ENCODE measurements at regions not wholly inside any gene's neighbourhood (a gene's known extent, or its start where the extent isn't known, plus 50 kb on each side); places are given as distances from the start of the nearest gene placed in this dataset.

DNA sequence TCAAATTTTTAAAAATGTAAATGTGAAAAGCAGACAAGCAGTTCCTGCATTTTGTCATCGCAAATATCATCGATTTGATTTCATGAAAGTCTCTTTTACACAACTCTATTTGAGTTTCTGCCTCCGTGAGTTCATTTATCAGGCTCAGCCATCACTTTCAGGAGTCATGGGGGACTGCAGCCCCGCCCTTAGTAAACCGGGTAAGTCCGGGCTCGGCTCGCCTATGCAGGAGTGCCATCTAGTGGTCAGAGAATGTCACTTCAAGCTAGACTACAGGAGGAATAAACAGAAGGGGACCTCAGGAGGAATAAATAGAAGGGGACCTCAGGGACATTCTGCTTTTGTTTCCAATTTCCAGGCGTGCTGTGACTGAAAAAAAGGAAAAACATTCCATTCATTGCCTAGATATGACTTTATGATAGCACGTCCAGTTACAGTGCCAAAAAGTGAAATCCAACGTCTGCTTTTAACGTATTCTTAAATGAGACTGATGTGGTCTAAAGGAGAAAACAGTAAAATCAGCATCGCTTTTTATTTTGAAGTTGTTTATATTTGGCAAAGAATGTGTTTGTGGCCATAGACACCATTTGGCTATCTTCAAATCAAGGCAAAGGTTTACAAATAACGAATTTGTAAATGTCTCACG is 333.9 kb downstream of the HACE1 start:
- ChIA-PET POLR2A (no interaction called here), CTCF (interaction anchor here (0.6 to 0.7 kb wide), 2 partner anchors 11 to 111 kb away, joined by 3 read pairs; no protein-coding TSS in a partner anchor)

DNA sequence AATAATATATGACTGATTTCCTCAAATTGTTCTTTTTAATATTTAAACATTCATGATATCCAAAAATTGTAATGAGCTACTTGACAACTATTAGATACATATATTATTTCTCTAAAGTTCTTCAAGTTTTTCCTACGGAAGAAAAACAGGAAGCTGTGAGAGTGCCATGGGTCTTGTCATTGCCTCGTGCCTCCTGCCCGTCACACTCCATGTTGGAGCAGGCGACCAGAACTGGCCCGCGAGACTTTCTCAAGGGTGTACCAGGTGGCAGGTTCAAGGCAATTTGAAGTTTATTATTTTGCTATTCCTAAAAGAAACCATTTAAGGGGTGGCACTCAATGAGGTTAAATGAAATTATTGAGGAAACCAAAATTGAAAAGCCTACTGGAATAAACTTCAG is 337.2 kb downstream of the HACE1 start:
- ChIA-PET POLR2A (no interaction called here), CTCF (no interaction called here)

DNA sequence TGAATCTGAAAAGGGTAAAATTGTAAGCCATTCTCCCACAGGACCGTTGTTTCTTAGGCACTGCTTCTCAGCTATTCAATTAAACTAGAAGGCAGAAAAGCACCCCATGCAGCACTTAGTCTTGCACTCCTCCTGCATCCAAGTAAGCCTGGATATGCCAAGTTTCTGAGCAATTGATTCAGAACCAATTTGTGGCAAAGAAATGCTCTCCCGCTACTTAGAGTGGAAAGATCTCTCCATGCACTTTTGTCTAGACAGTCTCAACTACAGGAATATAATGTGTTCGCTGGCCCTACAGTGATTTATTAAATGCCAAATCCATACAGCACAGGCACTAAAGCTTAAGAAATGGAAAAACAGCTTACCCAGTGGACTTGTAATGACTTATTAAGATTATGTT is 338.5 kb downstream of the HACE1 start:
- ChIA-PET CTCF (no interaction called here), POLR2A (no interaction called here)

DNA sequence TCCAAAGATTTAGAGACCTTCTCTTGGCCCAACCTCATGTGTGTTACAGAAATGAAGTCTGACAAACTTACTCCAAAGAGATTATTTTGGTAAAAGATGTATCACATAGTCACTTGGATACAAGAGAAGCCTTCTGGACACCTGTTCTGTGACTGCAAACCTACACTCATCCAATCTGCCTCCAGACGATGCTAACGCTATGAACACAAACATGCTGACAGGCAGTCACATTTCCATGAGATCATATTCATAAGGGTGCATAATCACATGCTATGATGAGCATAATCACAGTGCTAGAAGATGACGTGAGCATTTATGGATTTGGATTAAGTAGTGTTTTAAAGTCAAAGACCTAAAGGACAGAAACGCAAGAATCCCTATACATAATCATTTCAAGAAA is 340.2 kb downstream of the HACE1 start:
- ChIA-PET POLR2A (no interaction called here), CTCF (no interaction called here)

DNA sequence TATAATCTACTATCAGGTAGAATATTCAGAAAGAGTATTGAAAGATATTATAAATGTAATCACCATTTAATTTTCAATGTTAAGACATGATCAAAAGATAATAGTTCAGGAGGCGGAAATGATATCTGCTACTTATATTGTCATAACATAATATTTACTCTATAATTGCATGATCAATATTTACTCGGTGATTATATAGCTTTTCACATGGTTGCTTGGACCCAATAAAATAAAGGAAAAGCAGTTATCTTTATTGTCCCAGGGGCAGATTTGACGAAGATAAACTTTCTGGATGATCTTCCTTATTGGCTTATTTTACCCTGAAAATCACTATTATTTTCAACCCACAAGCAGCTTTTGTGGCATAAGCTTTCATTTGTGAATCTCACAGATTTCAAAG is 350.4 kb downstream of the HACE1 start:
- POLR2A ChIA-PET: no interaction called here
- CTCF ChIA-PET: no interaction called here

DNA sequence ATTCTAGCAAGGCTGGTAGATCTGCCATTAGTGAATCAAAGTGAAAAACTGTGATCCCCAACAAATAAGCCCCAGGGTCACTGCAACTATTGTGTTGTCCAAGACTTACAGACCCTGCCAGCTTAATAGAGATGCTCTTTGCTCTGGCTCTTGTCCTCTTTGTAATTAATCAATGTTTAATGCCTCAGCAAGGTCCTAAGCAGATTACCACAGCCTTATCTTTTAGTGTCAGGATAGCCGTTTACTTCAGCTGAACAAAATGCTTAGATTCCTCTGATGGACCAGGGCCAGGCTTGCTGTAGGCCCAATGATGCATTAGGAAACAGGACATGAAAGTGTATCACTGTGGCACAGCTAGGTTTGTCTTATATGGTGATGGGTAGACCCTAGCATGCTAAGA is 353.3 kb downstream of the HACE1 start:
- ChIA-PET POLR2A (no interaction called here), CTCF (no interaction called here)

DNA sequence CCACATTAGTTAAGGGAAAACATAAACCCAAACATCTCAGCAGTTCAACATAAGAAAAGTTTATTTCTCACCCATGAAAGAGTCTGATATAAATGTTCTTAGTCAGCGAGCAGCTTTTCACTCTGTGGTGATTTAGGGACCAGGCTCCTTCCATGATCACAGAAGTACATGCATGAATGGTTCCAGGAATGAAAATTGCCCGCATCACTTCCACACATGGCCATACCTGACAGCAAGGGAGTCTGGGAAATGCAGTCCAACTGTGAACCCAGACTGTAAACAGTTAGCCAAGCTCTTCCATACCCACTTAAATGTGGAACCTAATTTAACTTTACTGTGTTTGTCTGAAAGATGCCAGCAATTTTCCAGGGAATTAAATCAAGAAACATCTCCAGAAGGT is 353.9 kb downstream of the HACE1 start:
- ChIA-PET POLR2A (no interaction called here), CTCF (no interaction called here)

DNA sequence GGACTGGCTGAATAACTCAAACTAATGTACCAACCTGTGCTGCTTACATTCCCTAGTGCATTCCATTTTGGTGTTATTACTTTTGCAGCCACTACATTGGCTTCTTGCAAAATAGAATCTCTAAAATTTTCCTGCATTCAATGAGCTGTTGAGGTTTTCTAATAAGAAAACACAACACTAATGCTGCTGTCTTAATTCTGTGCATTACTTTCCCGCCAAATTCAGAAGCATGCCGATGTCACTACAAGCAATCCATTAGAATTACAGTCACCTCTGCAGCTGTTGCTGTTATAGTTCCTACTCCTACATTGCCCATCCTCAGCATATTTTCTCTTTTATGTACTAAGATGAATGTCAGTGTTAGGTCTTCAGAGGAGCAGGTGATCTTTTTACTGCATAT is 359.5 kb downstream of the HACE1 start:
- ChIA-PET CTCF (no interaction called here), POLR2A (no interaction called here)

DNA sequence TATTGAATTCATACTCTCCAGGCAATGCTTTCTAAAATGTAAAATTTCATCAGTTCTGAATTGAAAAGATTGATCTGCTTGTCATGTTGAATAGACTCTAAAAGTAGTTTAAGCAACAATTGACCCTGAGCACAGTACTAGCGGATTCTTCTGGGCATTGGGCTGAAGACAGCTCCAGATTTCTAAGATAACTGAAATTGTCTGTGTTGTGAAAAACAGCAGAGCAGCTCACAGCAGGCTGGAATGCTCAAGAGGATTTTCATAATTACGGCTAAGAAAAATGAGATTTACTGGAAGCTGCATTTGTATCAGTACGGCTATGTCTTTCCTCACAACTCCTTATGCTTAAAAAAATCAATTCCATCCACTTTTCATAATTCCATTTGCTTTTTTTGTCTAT is 373.7 kb downstream of the HACE1 start:
- ChIA-PET POLR2A (no interaction called here), CTCF (no interaction called here)

DNA sequence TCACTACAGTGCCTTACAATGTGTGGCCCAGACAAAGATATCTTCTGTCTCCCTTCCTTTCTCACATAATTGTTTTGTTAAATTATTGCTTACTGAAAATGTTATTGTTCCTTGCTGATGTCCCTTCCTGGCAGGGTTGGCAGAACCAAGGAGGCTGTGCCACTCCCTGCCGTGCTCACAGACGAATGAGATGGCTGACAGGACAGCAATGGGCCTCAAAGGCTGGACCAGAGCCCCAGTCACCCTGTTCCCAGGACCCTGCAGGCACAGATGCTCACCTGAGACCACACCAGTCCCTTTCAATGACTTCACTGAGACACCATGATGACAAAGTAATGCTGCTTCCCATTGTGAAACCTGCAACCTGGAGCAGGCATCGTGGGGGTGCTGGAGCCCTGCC is 375.1 kb downstream of the HACE1 start:
- ChIA-PET CTCF (no interaction called here), POLR2A (no interaction called here)

DNA sequence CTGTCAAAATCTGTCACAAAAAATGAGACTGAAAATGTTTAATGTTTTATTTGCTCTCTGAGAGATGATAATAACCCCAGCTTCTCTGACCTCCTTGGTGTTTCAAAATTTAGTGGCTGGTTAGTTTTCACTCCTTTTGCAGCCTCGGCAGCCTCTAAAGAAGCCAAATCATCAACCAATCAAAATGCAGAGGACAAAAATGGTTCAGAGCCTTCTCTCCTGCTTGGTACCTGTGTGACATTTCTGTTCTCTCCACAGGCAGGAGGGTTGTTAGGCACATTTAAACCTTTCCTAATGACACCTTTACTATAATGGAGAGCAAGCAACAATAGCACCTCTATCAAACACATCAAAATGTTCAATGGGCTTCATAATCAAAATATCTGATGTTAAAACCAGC is 375.5 kb downstream of the HACE1 start:
- ChIA-PET POLR2A (no interaction called here), CTCF (no interaction called here)

DNA sequence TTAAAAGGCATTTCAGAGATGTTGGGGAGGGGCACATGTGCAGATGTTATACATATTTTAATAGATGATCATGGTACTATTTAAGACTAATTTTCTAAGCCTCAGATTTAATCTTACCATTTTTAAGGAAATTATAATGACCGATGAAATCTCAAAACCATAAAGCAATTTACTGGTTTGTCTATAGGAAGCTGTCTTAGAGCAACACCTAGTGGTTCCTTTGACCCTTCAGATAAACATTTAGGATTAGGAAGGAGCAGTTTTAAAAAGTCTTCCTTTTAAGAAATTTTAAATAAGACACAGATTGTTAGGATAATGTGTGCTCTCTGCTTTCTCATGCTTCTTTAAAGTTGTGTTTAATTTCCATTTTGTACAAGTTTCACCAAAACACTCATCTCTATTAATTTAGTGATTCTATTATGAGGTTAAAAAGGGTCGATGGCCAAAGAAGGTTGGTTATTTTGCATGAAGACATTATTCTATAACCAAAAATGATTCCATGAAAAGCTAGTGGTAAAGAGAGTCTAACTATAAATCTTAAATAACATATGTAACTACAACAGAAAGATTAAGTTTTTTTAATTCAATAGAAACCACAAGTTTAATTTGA is 376.4 kb downstream of the HACE1 start:
- CTCF ChIA-PET: no interaction called here
- POLR2A ChIA-PET: no interaction called here

DNA sequence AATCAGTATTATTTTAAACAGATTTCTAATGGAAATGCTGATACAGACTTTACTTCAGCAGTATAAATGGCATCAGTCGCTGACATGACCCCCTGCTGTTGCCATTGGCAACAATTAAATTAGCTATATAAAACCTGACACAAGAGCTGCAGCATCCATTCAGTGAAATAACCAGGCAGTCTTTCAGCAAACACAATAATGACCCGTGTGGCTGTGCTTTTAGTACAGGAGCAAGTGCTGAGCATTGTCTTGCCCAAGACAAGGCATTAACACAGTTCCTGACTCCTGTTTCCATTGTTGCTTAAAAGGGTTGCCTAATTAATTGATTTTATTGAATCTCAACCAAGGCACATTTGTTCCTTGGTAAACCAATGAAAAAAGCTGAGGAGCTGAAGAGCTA is 382.1 kb downstream of the HACE1 start:
- CTCF ChIA-PET: no interaction called here
- POLR2A ChIA-PET: no interaction called here

DNA sequence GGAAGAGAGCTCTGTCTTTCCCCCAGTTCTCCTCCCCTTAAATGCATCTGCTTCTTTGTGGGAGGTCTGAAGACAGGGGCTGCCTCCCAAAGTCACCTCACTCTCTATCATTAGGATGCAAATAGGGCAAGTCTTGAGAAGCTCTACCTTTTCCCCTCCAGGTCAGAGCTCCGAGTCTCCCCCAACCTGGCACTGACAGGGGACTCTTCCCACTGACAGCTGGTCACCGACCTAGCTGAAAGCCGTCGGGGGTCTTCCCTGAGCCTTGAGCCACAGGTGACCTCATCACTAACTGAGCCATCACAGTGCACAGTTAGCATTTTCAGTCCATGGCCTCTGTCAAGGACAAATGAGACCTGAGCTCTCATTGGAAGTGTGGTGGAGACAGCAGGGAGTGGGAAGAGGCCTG is 386.7 kb downstream of the HACE1 start:
- ChIA-PET POLR2A (no interaction called here), CTCF (no interaction called here)

DNA sequence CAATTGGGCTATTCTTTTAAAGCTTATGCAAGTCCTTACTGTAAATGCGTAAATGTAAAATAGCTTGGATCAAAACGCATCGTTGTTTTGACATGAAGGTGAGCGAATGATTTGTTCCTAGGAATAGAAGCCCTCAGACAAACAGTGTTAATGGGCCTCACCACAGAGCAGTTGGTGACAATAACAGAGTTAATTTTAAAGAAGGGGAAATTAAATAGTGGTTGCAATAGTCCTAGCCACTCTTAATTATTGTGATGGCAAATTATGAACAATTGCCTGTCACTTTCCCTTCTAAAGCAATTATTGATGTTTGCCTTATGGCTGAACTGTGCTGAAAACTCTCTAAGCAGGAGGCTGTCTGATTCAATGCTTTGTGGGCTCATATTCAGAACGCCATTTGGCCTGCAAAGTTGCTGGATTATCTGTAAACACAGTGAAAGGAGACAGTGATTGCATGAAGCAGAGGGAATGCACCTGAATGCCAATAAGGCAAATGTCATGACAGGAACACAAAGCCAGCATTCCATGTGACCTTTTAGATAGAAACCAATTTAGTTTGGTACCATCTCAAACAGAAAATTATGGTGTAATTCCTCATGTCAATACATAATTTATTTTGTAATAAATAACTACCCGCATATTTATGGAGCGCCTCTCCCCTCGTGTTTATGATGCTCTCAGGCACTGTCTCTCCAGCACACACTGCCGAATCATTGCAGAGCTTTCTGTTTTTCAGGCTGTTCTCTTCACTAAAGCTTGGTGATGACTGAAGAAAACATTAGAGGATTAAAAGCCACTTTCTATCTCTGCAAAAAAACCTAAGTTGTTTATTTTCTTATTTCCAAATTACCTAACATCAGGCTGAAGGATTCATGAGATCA is 387.5 kb downstream of the HACE1 start:
- CTCF ChIA-PET: no interaction called here

DNA sequence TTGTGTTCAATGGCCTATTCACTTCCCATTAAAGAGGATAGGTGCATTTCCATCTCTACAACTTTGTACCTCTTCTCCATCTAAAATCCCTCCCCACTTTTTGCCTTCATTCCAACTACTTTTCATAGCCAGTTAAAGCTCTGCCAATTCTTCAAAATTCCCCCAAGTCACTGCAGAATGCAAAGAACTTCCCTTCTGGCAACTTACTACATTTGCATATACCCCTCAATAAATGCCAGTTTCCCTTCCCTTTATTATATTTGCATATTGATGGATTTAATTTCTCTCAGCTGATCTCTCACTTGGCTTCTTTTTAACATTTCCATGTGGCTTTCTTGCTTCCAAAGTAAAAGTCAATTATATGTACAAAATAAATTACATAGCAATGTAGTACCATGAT is 393.4 kb downstream of the HACE1 start:
- CTCF ChIA-PET: no interaction called here
- POLR2A ChIA-PET: no interaction called here

More for the DNA sequence above, 387.5 kb downstream of the HACE1 start:
- POLR2A ChIA-PET: no interaction called here

DNA sequence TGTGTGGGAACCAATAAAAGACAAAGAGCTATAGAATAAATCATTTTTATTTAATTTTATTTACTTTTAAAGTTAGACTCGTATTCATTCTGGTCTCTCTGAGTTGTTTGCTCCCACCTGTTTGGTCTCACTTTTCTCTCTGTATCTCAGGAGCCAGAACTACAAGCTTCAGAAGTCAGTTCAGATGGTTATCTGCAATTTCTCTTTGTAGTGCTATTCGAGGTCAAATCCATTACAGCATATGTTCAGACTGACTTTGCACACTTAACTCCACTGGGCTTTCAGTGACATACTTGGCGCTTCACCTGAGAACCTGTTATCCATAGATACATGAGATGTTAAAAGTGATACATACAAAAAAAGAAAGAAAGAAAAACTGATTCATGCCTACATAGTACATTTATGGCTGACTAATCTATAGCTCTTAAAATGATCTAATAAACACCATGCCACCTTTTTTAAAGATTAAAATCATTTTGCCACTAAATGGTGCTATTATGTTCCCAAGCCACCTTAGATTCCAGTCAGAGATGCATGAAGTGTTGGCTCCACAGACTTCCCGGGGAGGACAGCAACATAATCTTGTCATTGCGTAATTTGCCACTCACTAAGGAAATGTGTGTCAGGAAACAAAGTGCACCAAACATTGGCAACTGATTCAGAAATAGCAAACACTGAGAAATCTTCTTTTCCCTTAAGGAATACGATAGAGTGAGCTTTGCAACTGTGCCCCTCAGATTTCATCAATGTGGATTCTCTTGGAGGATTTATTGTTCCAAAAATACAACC is 396.7 kb downstream of the HACE1 start:
- CTCF ChIA-PET: no interaction called here
- POLR2A ChIA-PET: no interaction called here

DNA sequence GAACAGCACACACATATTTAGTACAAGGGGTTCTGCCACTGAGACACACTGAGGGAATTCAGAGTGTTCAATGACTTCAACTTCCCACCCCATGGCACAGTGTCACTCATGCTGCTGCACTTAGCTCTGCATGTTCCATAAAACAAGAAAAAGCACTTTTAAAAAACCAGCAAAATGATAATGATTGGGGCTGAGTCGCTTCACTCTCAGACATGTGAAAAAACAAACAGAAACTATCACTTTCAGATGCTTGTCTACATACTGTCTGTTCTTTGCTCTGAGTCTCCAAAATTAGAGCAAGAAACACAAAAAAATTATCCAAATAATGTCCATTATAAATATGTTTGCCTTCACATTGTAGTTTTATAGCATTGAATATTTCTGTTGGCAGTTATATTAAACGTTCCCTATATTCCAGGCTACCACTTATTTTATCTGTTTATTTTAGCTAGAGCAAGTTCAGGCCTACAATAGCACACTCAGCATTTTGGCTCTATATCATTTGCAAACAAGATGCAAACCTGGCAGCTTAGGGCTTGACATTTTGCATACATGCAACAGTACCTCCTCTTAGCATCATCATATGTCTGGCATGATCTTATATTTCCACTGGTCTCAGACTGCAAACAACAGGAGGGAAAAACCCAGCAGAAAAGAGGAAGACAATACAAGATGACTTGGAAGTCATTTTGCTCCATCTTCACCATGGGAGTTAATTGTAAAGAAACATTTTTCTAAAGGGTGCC is 398.8 kb downstream of the HACE1 start:
- POLR2A ChIA-PET: no interaction called here
- CTCF ChIA-PET: no interaction called here

DNA sequence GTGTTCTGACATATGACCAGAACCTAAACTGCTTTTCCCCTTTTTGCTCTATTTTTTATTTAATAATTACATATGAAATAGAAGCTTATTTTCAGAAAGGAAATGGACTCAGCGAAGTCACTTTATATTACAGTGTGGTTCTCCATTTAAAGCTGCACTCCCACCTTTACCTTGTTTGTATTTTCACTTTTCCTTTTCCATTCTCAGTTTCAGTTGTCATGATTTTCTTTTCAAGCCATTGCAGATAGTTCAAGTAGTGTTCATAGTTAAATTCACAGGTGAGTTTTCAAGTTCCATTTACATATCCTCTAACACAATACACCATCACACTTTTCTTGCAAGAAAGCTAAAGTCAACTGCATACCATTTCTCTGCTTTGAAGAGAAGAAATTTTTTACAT is 400.2 kb downstream of the HACE1 start:
- POLR2A ChIA-PET: no interaction called here
- CTCF ChIA-PET: no interaction called here

DNA sequence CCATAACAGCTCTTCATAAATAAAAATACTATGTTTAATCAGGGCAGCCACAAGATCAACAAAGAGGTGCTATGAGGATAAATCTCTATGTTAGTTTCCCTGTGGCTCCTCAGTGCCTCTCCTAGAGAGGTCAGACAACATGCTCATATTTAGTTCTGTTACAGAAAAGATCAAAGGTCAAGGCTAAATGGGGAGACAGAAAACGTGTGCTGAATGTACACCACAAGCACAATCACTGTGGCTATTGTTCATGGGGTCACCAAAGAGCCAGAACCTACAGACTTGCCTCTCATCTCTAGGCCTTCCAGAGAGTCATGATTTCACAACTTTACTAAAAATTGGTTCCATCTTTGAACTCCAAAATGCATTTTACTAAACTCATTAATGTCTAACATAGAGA is 409.8 kb downstream of the HACE1 start:
- CTCF ChIA-PET: no interaction called here
- POLR2A ChIA-PET: no interaction called here
